Ovary (tissue), 7 donors: ENCODE measurements at regions not wholly inside any gene's neighbourhood (a gene's known extent, or its start where the extent isn't known, plus 50 kb on each side); places are given as distances from the start of the nearest gene placed in this dataset.

ENCODE experiments used
- DNase-seq, 5 donors: peaks; one replicate each; pipeline ENCODE4 v3.0.0-alpha.2; 2019 to 2020
- H3K27ac ChIP-seq, 2 donors: fragments of 200-600 bp; one replicate each; pipeline versions ENCODE4 v1.5.1 to v1.8.0; 2019 to 2022
- H3K27me3 ChIP-seq: fragments of 200-600 bp; one replicate; pipeline ENCODE4 v1.8.0; 2022
- H3K36me3 ChIP-seq: fragments of 200-600 bp; sonication (generic); one replicate; pipeline ENCODE4 v1.5.1; 2019
- H3K4me1 ChIP-seq: one replicate; pipeline ENCODE4 v1.8.1; 2013; ENCODE audit warnings: mild to moderate bottlenecking, moderate library complexity; ENCODE audit not compliant: insufficient read depth
- H3K4me3 ChIP-seq: fragments of 200-600 bp; sonication (generic); one replicate; pipeline ENCODE4 v1.5.1; 2017
- H3K9me3 ChIP-seq, 2 donors: fragments of 200-600 bp in 1 of 2; sonication (generic) in 1 of 2; one replicate each; pipeline versions ENCODE4 v1.5.1 to v1.8.1; 2013 to 2019; ENCODE audit warnings: mild to moderate bottlenecking in 1 of 2, moderate library complexity in 1 of 2
- EP300 ChIP-seq: sonication (generic); formaldehyde crosslinking; IDR thresholded peaks from one replicate; pipeline ENCODE4 v1.6.1; 2017; ENCODE audit warnings: antibody characterized with exemption
- POLR2A ChIP-seq: fragments of 450-650 bp; IDR thresholded peaks from one replicate; pipeline ENCODE4 v1.6.1; 2017; ENCODE audit warnings: antibody characterized with exemption, mild to moderate bottlenecking, moderate library complexity
- WGBS, 3 donors: extraction: QIAGEN DNeasy Blood & Tissue Kit in 1 of 3; methylation state at CpG; one replicate each; pipeline versions ENCODE4 v1.1.5 to v1.1.7; 2013 to 2017; 5-methylcytosine and 5-hydroxymethylcytosine counted together
- intact Hi-C, 4 donors: fragments of 100-400 bp; cut with DNase I; formaldehyde crosslinking; loops; one replicate each; pipeline versions ENCODE4 v1.11.0 to v1.15.1; 2022 to 2023
- TF ChIP-seq, protein P1 (sequence below), 3 donors: fragments of 450-650 bp in 2 of 3; fragments of 200-600 bp in 1 of 3; IDR thresholded peaks; one replicate each; pipeline versions ENCODE4 v1.5.1 to v1.8.0; 2016 to 2022; ENCODE audit warnings: antibody characterized with exemption in 3 of 3, mild to moderate bottlenecking in 1 of 3
- donor health status: DM: no; HTN: no; CAD: no; lungs with moderate emphysema.
- donor health status: DM: no; HTN: no; CAD: no.
- donor health status: Bipolar disorder and iron deficiency.
- donor health status: DM: no; HTN: no; CAD: no.
- donor health status: DM: yes; HTN: yes; CAD: no.

DNA sequence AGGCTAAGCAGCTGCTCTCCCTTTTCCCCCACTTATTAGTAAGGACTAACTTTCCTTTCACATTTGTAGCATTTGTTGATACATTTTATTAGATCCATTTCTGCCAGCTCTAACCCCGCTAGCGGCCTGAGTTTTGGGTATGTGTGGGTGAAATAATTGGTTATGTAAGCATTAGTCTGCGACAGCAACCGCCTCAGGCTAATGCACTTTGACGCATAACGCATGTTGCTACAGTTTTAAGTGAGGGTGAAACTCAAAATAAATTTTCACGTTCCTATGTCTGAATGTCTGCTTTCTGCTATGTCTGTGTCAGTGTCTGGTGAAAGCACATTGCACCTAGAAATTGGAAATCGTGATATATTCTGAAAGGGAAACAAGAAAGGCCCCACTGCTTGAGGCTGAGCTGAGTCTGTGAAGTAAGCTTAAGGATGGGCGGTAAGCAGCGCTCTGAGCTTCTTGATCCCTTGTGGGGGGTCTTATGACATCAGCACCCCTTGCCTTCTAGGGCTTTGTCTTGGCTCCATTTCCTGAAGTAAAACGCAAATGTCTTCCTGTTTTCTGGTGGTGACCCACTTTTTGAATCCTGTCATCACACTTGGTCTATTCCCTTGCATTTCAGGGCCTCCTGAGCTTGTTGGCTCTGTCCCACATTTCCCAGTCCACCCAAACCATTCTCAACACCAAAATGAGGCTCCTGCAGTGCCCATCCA lies 648.3 kb upstream of the ARGLU1 start:
- no peak for DNase-seq
- Histone ChIP-seq H3K27ac (no peak overlapping the region), H3K9me3 (no peaks in the 10 kb centered on the region), H3K4me1 (peaks cover under 1% of the 10 kb centered on the region), H3K36me3 (no peaks in the 10 kb centered on the region), H3K4me3 (no peak overlapping the region), H3K27me3 (no peaks in the 10 kb centered on the region)
- 88 to 91% (median 89%) methylated on average over 11 of the region's 11 CpGs for WGBS, 3 donors
- intact Hi-C loops: loop anchor here in 2 of 4 donors (10.0 kb wide), 2 partner anchors 429 to 939 kb away; no protein-coding TSS in a partner anchor
- TF ChIP-seq, protein P1, sequence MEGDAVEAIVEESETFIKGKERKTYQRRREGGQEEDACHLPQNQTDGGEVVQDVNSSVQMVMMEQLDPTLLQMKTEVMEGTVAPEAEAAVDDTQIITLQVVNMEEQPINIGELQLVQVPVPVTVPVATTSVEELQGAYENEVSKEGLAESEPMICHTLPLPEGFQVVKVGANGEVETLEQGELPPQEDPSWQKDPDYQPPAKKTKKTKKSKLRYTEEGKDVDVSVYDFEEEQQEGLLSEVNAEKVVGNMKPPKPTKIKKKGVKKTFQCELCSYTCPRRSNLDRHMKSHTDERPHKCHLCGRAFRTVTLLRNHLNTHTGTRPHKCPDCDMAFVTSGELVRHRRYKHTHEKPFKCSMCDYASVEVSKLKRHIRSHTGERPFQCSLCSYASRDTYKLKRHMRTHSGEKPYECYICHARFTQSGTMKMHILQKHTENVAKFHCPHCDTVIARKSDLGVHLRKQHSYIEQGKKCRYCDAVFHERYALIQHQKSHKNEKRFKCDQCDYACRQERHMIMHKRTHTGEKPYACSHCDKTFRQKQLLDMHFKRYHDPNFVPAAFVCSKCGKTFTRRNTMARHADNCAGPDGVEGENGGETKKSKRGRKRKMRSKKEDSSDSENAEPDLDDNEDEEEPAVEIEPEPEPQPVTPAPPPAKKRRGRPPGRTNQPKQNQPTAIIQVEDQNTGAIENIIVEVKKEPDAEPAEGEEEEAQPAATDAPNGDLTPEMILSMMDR (IDR thresholded peaks at IDR 0.05): no peak
- TF ChIP-seq POLR2A: no peak
- TF ChIP-seq EP300: no peak

DNA sequence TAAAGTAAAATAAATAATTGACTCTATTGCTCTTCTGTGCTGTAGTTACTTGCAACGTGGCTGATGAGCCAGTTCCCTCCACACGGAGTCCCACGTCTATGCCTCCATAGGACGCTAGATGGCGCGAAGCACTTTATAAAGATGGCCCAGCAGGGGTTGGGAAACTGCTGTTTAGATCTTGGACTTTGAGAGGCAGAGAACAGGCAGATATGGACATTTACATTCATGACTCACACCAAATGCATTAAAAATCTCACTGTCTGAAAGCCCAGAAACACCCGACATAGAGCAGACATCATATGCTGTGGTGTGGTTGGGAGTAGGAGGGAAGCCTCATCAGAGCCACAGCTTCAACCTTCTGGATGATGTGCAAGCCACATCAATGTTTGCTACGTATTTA lies 643.1 kb upstream of the ARGLU1 start:
- peak; percentile 37 to 73 (median 69) for DNase-seq
- Histone ChIP-seq H3K36me3 (no peaks in the 10 kb centered on the region), H3K9me3 (no peaks in the 10 kb centered on the region), H3K27ac (no peak overlapping the region), H3K4me3 (no peak overlapping the region), H3K27me3 (no peaks in the 10 kb centered on the region), H3K4me1 (peaks cover 3% of the 10 kb centered on the region)
- TF ChIP-seq POLR2A (no peak), EP300 (no peak)
- TF ChIP-seq, protein P1 (IDR thresholded peaks at IDR 0.05): peak; percentile 45 to 65 (median 52)
- intact Hi-C loops: loop anchor here in 2 of 4 donors (10.0 kb wide), 2 partner anchors 434 to 944 kb away; no protein-coding TSS in a partner anchor
- WGBS, 3 donors: 5 to 8% (median 6%) methylated on average over 8 of the region's 8 CpGs

DNA sequence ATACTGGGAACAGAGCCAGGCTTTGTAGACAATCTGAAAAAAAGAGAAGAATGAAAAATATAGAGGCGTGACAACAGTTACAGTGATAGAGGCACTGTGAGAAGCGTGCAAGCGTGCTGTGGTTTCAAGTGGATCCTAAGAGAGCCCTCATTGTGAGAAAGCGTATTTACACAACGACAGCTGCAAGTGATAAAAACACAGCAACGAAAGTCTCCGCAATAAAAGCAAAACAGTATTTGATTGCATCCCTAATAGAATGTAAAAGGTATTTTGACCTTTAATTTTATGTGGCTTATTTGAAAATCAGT lies 642.7 kb upstream of the ARGLU1 start:
- no peak for DNase-seq
- Histone ChIP-seq H3K9me3 (no peaks in the 10 kb centered on the region), H3K27ac (peak overlapping the region in 1 of 2 donors; percentile 15), H3K36me3 (no peaks in the 10 kb centered on the region), H3K27me3 (no peaks in the 10 kb centered on the region), H3K4me3 (peak overlapping the region; percentile 3), H3K4me1 (peaks cover 3% of the 10 kb centered on the region)
- 2 to 11% (median 5%) methylated on average over 7 of the region's 7 CpGs for WGBS, 3 donors
- TF ChIP-seq, protein P1 (IDR thresholded peaks at IDR 0.05): no peak
- TF ChIP-seq EP300 (no peak), POLR2A (no peak)
- intact Hi-C loops: loop anchor here in 2 of 4 donors (10.0 kb wide), 2 partner anchors 434 to 944 kb away; no protein-coding TSS in a partner anchor

DNA sequence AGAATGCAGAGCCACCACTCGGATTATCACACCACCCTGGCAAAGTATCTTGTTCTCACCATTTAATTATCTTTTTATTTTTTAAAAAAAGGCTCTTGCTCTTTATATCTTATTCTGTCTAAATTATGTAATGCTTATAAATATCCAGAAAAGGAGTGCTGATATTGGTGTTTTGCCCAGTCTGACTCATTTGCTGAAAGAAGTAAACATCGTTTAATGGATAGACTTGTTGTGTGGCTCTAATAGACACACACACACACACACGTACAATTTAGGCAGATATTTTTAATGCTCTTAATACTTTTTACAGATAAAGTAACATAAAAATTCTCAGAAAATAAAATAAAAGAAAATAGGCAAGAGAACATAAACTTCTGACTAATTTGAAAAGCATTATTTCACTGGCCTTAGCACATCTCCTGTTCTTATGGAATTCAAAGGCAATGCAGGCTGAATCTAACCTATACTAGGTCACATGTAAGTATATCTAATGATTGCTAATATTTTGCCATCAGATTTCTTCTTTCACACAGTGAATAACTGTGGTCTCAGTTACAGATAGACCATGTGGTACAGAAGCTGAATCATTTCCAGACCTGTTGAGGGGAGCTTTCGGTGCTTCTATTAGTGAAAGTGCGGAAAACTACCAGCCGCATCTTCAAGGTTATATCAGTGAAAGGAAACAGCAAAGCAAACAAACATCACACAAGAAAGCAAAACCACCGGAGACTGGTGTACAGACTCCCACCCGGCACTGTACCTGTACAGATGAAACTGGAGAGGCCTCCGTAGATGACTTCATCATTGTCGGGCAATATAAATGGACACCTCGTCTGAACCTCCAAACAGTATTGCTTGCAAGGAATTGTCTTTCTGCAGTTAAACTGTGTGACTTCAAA lies 642.1 kb upstream of the ARGLU1 start:
- Histone ChIP-seq H3K36me3 (no peaks in the 10 kb centered on the region), H3K4me1 (peaks cover 3% of the 10 kb centered on the region), H3K4me3 (peak overlapping the region; percentile 3), H3K27ac (peak overlapping the region in 1 of 2 donors; percentile 15), H3K27me3 (no peaks in the 10 kb centered on the region), H3K9me3 (no peaks in the 10 kb centered on the region)
- no peak for DNase-seq
- 5 to 12% (median 6%) methylated on average over 11 of the region's 11 CpGs for WGBS, 3 donors
- TF ChIP-seq POLR2A (no peak), EP300 (no peak)
- TF ChIP-seq, protein P1 (IDR thresholded peaks at IDR 0.05): no peak
- intact Hi-C loops: loop anchor here in 2 of 4 donors (10.0 kb wide), 2 partner anchors 435 to 945 kb away; no protein-coding TSS in a partner anchor
